SU-DHL-6 (cell line): ENCODE measurements at regions not wholly inside any gene's neighbourhood (a gene's known extent, or its start where the extent isn't known, plus 50 kb on each side); places are given as distances from the start of the nearest gene placed in this dataset.

Experiments
- H2AFZ ChIP-seq: fragments of 200-600 bp; sonication (generic); 2 replicates; pipeline ENCODE4 v1.6.1; 2014; ENCODE audit warnings: low read depth, mild to moderate bottlenecking, moderate library complexity, mixed read lengths, antibody characterized with exemption, low read length; ENCODE audit not compliant: severe bottlenecking
- H3F3A ChIP-seq: fragments of 200-600 bp; shearing (Covaris generic); 2 replicates; pipeline ENCODE4 v1.6.0; 2016; ENCODE audit warnings: antibody characterized with exemption, mild to moderate bottlenecking; ENCODE audit not compliant: insufficient read depth
- H3K27ac ChIP-seq: fragments of 200-600 bp; sonication (generic); 2 replicates; pipeline ENCODE4 v1.5.1; 2016; ENCODE audit warnings: low read depth, mild to moderate bottlenecking, low read length, moderate library complexity, mixed read lengths
- H3K27me3 ChIP-seq: fragments of 200-600 bp; sonication (generic), shearing (Covaris generic); 2 replicates; pipeline ENCODE4 v1.6.0; 2014; ENCODE audit warnings: mild to moderate bottlenecking, low read length
- H3K36me3 ChIP-seq: fragments of 200-600 bp; sonication (generic); 2 replicates; pipeline ENCODE4 v1.6.1; 2014; ENCODE audit warnings: mild to moderate bottlenecking, low read length, mixed read lengths
- H3K4me2 ChIP-seq: fragments of 300-600, 200-600 bp; shearing (Covaris generic), sonication (generic); 2 replicates; pipeline ENCODE4 v1.6.0; 2014; ENCODE audit warnings: low read length, low read depth, mild to moderate bottlenecking; ENCODE audit not compliant: poor library complexity, severe bottlenecking
- H3K4me3 ChIP-seq: fragments of 200-600 bp; sonication (generic); 2 replicates; pipeline ENCODE4 v1.5.1; 2014; ENCODE audit warnings: antibody characterized with exemption, low read length, mild to moderate bottlenecking, mixed read lengths; ENCODE audit not compliant: insufficient read depth, poor library complexity, severe bottlenecking
- H3K79me2 ChIP-seq: fragments of 200-600 bp; sonication (generic); 2 replicates; pipeline ENCODE4 v1.6.1; 2014; ENCODE audit warnings: mild to moderate bottlenecking, low read length, moderate library complexity; ENCODE audit not compliant: insufficient read depth
- H3K9ac ChIP-seq: fragments of 200-600 bp; sonication (generic); 2 replicates; pipeline ENCODE4 v1.7.0; 2014; ENCODE audit warnings: mild to moderate bottlenecking, low read length
- H3K9me2 ChIP-seq: fragments of 200-600 bp; sonication (generic); replicated peaks from 2 replicates; pipeline ENCODE4 v1.6.1; 2014; ENCODE audit warnings: low read length; ENCODE audit not compliant: insufficient read depth
- H3K9me3 ChIP-seq: fragments of 200-600 bp; sonication (generic); 2 replicates; pipeline ENCODE4 v1.6.1; 2014; ENCODE audit warnings: low read length, mixed read lengths; ENCODE audit not compliant: insufficient read depth
- H4K20me1 ChIP-seq: fragments of 200-600 bp; sonication (generic); 2 replicates; pipeline ENCODE4 v1.6.1; 2014; ENCODE audit warnings: low read depth, mild to moderate bottlenecking, antibody characterized with exemption, low read length, moderate library complexity, mixed read lengths
- EZH2phosphoT487 ChIP-seq: fragments of 200-600 bp; sonication (generic), shearing (Covaris generic); conservative IDR thresholded peaks from 2 replicates; pipeline ENCODE4 v1.6.1; 2018; ENCODE audit warnings: mild to moderate bottlenecking, antibody characterized with exemption, low read length, moderate library complexity, mixed read lengths
- TF ChIP-seq, protein P1 (sequence below): fragments of 200-600 bp; sonication (generic); IDR thresholded peaks from one replicate; pipeline ENCODE4 v1.5.1; 2017; ENCODE audit warnings: antibody characterized with exemption, mild to moderate bottlenecking, low read length, moderate library complexity; ENCODE audit not compliant: insufficient read depth, poor library complexity, severe bottlenecking

DNA sequence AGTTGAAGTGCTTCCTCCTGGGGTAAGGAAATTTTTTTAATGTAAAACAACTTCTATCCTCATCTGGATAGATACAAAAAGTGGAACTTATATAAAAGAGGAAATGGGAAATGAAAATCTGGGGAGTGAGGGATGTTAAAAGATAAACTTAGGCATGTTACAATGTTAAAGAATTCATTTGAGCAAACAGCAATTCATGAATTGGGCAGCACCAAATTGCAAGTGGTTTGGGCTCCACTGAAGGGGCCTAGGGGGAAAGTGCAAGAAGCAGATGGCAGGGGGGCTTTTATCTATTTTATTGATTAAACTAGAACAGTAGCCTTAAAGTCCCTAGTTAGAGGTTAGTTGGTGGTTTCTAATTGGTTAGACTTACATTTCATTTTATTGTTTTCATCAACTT is 118.1 kb upstream of the NAP1L1 start:
- Histone ChIP-seq H3F3A (no peaks in the 10 kb centered on the region), H3K27me3 (no peaks in the 10 kb centered on the region), H3K27ac (no peak overlapping the region), H3K36me3 (no peaks in the 10 kb centered on the region), H4K20me1 (no peaks in the 10 kb centered on the region), H3K4me2 (no peak overlapping the region), H3K9me3 (peaks cover 9% of the 10 kb centered on the region; the same call in 1 of the 2 replicates), H3K9ac (no peak overlapping the region), H3K9me2 (no peaks in the 10 kb centered on the region), H3K79me2 (no peaks in the 10 kb centered on the region), H2AFZ (no peak overlapping the region), H3K4me3 (no peak overlapping the region)
- TF ChIP-seq EZH2phosphoT487: no peak
- TF ChIP-seq, protein P1, sequence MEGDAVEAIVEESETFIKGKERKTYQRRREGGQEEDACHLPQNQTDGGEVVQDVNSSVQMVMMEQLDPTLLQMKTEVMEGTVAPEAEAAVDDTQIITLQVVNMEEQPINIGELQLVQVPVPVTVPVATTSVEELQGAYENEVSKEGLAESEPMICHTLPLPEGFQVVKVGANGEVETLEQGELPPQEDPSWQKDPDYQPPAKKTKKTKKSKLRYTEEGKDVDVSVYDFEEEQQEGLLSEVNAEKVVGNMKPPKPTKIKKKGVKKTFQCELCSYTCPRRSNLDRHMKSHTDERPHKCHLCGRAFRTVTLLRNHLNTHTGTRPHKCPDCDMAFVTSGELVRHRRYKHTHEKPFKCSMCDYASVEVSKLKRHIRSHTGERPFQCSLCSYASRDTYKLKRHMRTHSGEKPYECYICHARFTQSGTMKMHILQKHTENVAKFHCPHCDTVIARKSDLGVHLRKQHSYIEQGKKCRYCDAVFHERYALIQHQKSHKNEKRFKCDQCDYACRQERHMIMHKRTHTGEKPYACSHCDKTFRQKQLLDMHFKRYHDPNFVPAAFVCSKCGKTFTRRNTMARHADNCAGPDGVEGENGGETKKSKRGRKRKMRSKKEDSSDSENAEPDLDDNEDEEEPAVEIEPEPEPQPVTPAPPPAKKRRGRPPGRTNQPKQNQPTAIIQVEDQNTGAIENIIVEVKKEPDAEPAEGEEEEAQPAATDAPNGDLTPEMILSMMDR: no peak

- H3K36me3 ChIP-seq: no peaks in the 10 kb centered on the region
- H3K79me2 ChIP-seq: no peaks in the 10 kb centered on the region
- H3F3A ChIP-seq: no peaks in the 10 kb centered on the region
- no peak overlapping the region for H3K4me2 ChIP-seq
- H2AFZ ChIP-seq: no peak overlapping the region
- H3K27me3 ChIP-seq: no peaks in the 10 kb centered on the region
- no peak overlapping the region for H3K4me3 ChIP-seq
- no peak overlapping the region for H3K9ac ChIP-seq
- no peaks in the 10 kb centered on the region for H4K20me1 ChIP-seq
- H3K27ac ChIP-seq: no peak overlapping the region
- H3K9me3 ChIP-seq: peaks cover 9% of the 10 kb centered on the region; the same call in 1 of the 2 replicates
- TF ChIP-seq, protein P1: no peak
- no peak for TF ChIP-seq EZH2phosphoT487
- H3K9me2 ChIP-seq: no peaks in the 10 kb centered on the region
These were observed 117.3 kb upstream of the NAP1L1 start for GRCh38 chr12:76201758-76202157.

DNA sequence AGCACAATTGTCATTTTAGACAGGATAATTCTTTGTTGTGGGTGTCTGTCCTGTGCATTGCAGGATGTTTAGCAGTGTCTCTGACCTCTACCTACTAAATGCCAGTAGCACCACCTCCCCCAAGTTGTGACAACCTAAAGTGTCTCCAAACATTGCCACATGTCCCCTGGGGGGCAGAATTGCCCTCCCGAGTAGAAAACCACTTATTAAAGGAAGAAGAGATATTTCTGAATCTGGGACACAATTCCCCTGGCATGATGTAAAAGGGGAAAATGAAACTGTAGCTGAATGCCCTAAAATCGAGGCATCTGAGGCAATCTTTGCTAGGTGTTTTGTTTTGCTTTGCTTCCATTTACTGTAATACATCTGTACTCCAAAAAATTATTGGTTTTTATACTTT is 116.8 kb upstream of the NAP1L1 start:
- no peak for TF ChIP-seq EZH2phosphoT487
- TF ChIP-seq, protein P1: no peak
- no peaks in the 10 kb centered on the region for H3F3A ChIP-seq

GRCh38 chr12:76199808-76200207 is 115.3 kb upstream of the NAP1L1 start:
- no peaks in the 10 kb centered on the region for H3F3A ChIP-seq
- H3K79me2 ChIP-seq: no peaks in the 10 kb centered on the region
- no peaks in the 10 kb centered on the region for H3K36me3 ChIP-seq
- no peaks in the 10 kb centered on the region for H3K9me2 ChIP-seq
- H3K27me3 ChIP-seq: no peaks in the 10 kb centered on the region
- H3K27ac ChIP-seq: no peak overlapping the region
- no peak overlapping the region for H3K4me2 ChIP-seq
- H3K4me3 ChIP-seq: no peak overlapping the region
- H4K20me1 ChIP-seq: no peaks in the 10 kb centered on the region
- peaks cover 9% of the 10 kb centered on the region; the same call in 1 of the 2 replicates for H3K9me3 ChIP-seq
- no peak overlapping the region for H2AFZ ChIP-seq
- H3K9ac ChIP-seq: no peak overlapping the region
- TF ChIP-seq EZH2phosphoT487: no peak
- TF ChIP-seq, protein P1: no peak

More for the DNA sequence above, 116.8 kb upstream of the NAP1L1 start:
- H3K79me2 ChIP-seq: no peaks in the 10 kb centered on the region
- no peaks in the 10 kb centered on the region for H4K20me1 ChIP-seq
- H3K9ac ChIP-seq: no peak overlapping the region
- H3K9me2 ChIP-seq: no peaks in the 10 kb centered on the region
- H3K27me3 ChIP-seq: no peaks in the 10 kb centered on the region
- H3K9me3 ChIP-seq: peaks cover 9% of the 10 kb centered on the region; the same call in 1 of the 2 replicates
- H3K4me2 ChIP-seq: no peak overlapping the region
- no peak overlapping the region for H3K4me3 ChIP-seq
- no peak overlapping the region for H2AFZ ChIP-seq
- no peaks in the 10 kb centered on the region for H3K36me3 ChIP-seq
- no peak overlapping the region for H3K27ac ChIP-seq
